ENCODE measurements at regions not wholly inside any gene's neighbourhood (a gene's known extent, or its start where the extent isn't known, plus 50 kb on each side); places are given as distances from the start of the nearest gene placed in this dataset.

GRCh38 chr15:39000008-39000734, 435.6 kb upstream of the RASGRP1 start:
- H3K14ac ChIP-seq (ENCODE audit: insufficient read length) = no peak overlapping the region
- no peak overlapping the region for H2AK5ac ChIP-seq (ENCODE audit: low read depth, low read length)
- no peak overlapping the region for H3K56ac ChIP-seq (replicated peaks; ENCODE audit: insufficient read length, low read depth, low read length)
- H3K4me1 ChIP-seq (replicated peaks in 1 of 4; ENCODE audit: control insufficient read depth in 3 of 4, insufficient read depth in 4 of 4, low read length in 3 of 4) = no peaks in the 10 kb centered on the region
- H3K79me2 ChIP-seq (ENCODE audit: control insufficient read depth in 1 of 2, insufficient read depth in 2 of 2, low read length in 2 of 2) = no peaks in the 10 kb centered on the region
- no peak overlapping the region for H2BK15ac ChIP-seq (ENCODE audit: low read length)
- H2AFZ ChIP-seq (ENCODE audit: low read length) = no peak overlapping the region
- H3K23ac ChIP-seq (ENCODE audit: insufficient read length) = no peak overlapping the region
- H3K36me3 ChIP-seq (ENCODE audit: control insufficient read depth in 2 of 4, insufficient read depth in 4 of 4, low read length in 3 of 4) = no peaks in the 10 kb centered on the region
- no peak overlapping the region for H3K9ac ChIP-seq (replicated peaks in 1 of 4; ENCODE audit: extremely low read depth in 1 of 4, low read depth in 3 of 4, low read length in 3 of 4)
- CTCF ChIA-PET (ENCODE audit: partially characterized antibody) = interaction anchor here (1.5 kb wide), 1 partner anchor 17 kb away, joined by 5 read pairs; no protein-coding TSS in a partner anchor
- H3K23me2 ChIP-seq (ENCODE audit: low read depth, low read length) = no peaks in the 10 kb centered on the region
- H3K4me3 ChIP-seq (ENCODE audit: extremely low read depth in 1 of 4, insufficient read depth in 2 of 4, low read depth in 3 of 4, low read length in 4 of 4) = no peak overlapping the region
- WGBS, 2 experiments (ENCODE audit: extremely low coverage in 1 of 2, insufficient coverage in 1 of 2, insufficient read length in 1 of 2, insufficient replicate concordance in 2 of 2, low coverage in 1 of 2, low lambda C conversion rate in 2 of 2, missing lambda C conversion rate in 1 of 2) = 90% methylated on average over 10 of the region's 10 CpGs; no CpG with 5 or more reads in 1 of the 2 experiments
- no peak overlapping the region for H2BK20ac ChIP-seq (ENCODE audit: low read length)
- H4K8ac ChIP-seq (ENCODE audit: extremely low read depth, insufficient read depth, low read length) = no peak overlapping the region
- H3K27ac ChIP-seq (ENCODE audit: low read depth, low read length) = no peak overlapping the region
- H4K91ac ChIP-seq (replicated peaks; ENCODE audit: insufficient read length, low read length) = no peak overlapping the region
- no peak overlapping the region for H3K18ac ChIP-seq (ENCODE audit: extremely low read depth, low read length)
- no peak overlapping the region for H3K4ac ChIP-seq (replicated peaks; ENCODE audit: insufficient read length, low read depth, low read length)
- H2BK5ac ChIP-seq (ENCODE audit: low read depth, low read length) = no peak overlapping the region
- no peak overlapping the region for H2BK120ac ChIP-seq (replicated peaks; ENCODE audit: low read depth, low read length)
- no peak for FAIRE-seq
- POLR2A ChIA-PET (ENCODE audit: partially characterized antibody) = no interaction called here
- no peak for DNase-seq (ENCODE audit: low read depth in 1 of 2, low spot score in 2 of 2)
- no peaks in the 10 kb centered on the region for H3K27me3 ChIP-seq (replicated peaks in 1 of 4; ENCODE audit: control insufficient read depth in 3 of 4, extremely low read depth in 1 of 4, insufficient read depth in 3 of 4, low read length in 3 of 4)
- H4K5ac ChIP-seq (ENCODE audit: insufficient read length, low read depth, low read length) = no peak overlapping the region
- no peak overlapping the region for H3K4me2 ChIP-seq (ENCODE audit: insufficient read depth in 1 of 2, low read depth in 2 of 2, low read length in 2 of 2)
- no peak overlapping the region for H2BK12ac ChIP-seq (ENCODE audit: low read depth, low read length)
- no peaks in the 10 kb centered on the region for H3K79me1 ChIP-seq (ENCODE audit: low read depth, low read length)
- no peaks in the 10 kb centered on the region for H3K9me3 ChIP-seq (ENCODE audit: insufficient read depth in 2 of 2, low read depth in 1 of 2, low read length in 1 of 2)
- no peaks in the 10 kb centered on the region for H4K20me1 ChIP-seq (replicated peaks in 1 of 2; ENCODE audit: control insufficient read depth in 1 of 2, insufficient read depth in 2 of 2, low read length in 2 of 2)
- TF ChIP-seq CTCF (IDR thresholded peaks at IDR 0.05; ENCODE audit: control extremely low read depth in 1 of 3, insufficient read depth in 1 of 3, low read depth in 1 of 3, low read length in 3 of 3) = no peak
- no peak for TF ChIP-seq SIRT6 (IDR thresholded peaks at IDR 0.05; ENCODE audit: low read length)
- no peak for TF ChIP-seq KDM1A (IDR thresholded peaks at IDR 0.05; ENCODE audit: borderline replicate concordance, low read length)
- TF ChIP-seq ATF3 (IDR thresholded peaks at IDR 0.05; ENCODE audit: insufficient read depth, low read depth, low read length) = no peak
- TF ChIP-seq TCF12 (IDR thresholded peaks at IDR 0.05; ENCODE audit: low read depth, low read length) = no peak
- no peak for TF ChIP-seq TAF1 (IDR thresholded peaks at IDR 0.05; ENCODE audit: low read depth, low read length)
- TF ChIP-seq POU5F1 (IDR thresholded peaks at IDR 0.05; ENCODE audit: low read depth, low read length) = no peak
- TF ChIP-seq BCL11A (IDR thresholded peaks at IDR 0.05; ENCODE audit: low read depth in 2 of 2, low read length in 2 of 2) = no peak
- TF ChIP-seq BRCA1 (IDR thresholded peaks at IDR 0.05; ENCODE audit: low read depth, low read length) = no peak
- TF ChIP-seq CHD1 (IDR thresholded peaks at IDR 0.05; ENCODE audit: low read depth, low read length) = no peak
- TF ChIP-seq SRF (IDR thresholded peaks at IDR 0.05; ENCODE audit: low read depth, low read length) = no peak
- TF ChIP-seq EGR1 (IDR thresholded peaks at IDR 0.05; ENCODE audit: borderline replicate concordance, low read depth, low read length) = no peak
